Forelimb muscle (tissue), 1 donor: ENCODE measurements at regions not wholly inside any gene's neighbourhood (a gene's known extent, or its start where the extent isn't known, plus 50 kb on each side); places are given as distances from the start of the nearest gene placed in this dataset.

Experiments
- DNase-seq: peaks from one replicate; pipeline ENCODE4 v3.0.0-alpha.2; 2013; ENCODE audit warnings: low read depth

DNA sequence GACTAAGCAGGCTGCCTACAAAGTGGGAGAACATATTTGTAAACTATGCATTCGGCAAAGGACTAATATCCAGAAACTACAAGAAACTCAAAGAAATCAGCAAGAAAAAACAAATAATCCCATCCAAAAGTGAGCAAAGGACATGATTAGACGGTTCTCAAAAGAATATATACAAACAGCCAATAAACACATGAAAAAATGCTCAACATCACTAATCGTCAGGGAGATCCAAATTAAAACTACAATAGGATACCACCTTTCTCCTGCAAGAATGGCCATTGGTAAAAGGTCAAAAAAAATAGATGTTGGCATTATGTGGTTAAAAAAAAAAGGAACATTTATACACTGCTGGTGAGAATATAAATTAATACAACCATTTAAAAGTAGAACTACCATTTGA, 259.6 kb upstream of the SLITRK3 start:
- no peak for DNase-seq

GRCh38 chr3:165455360-165455759, 259.2 kb upstream of the SLITRK3 start:
- no peak for DNase-seq

GRCh38 chr3:165451371-165452070, 255.3 kb upstream of the SLITRK3 start:
- no peak for DNase-seq

- DNase-seq = no peak
Measured at GRCh38 chr3:165446555-165446954, 250.4 kb upstream of the SLITRK3 start.

- DNase-seq = no peak
Measured at GRCh38 chr3:165444745-165445144, 248.6 kb upstream of the SLITRK3 start.

DNA sequence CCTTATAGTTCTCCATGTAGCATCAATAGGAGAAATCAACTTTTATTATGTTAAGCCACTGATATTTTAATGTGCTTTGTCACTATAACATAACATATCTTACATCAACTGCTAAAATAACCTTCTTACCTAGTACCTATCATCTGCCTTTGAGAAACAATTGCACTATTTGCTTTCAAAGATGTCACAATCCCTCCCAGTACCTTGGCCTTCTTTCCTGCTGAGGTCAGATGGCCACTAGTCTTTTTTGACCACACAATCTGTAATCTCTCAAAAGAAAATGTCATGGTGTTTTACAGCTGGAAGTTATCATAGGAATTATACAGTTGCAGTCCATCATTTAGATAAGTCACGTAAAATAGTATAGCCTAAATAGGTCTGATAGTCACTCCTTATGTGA, 247.5 kb upstream of the SLITRK3 start:
- DNase-seq = no peak

DNA sequence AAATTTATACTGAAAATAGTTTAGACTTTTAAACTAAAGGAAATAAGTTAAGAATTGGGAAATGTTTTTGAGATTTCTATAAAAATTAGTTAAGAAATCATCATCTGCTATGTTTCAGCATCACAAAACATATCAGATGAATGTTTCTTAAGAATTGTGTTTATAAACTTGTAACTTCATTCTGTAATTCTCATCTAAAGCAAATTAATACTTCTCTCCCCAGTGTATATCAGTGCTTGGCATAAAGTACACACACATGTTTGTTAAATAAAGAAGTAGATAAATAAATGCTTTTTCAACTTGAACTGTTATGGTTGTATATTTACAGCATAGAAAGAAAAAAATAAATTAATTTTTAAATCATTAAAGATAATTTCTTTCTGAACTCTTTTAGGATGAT, 245.9 kb upstream of the SLITRK3 start:
- no peak for DNase-seq

DNA sequence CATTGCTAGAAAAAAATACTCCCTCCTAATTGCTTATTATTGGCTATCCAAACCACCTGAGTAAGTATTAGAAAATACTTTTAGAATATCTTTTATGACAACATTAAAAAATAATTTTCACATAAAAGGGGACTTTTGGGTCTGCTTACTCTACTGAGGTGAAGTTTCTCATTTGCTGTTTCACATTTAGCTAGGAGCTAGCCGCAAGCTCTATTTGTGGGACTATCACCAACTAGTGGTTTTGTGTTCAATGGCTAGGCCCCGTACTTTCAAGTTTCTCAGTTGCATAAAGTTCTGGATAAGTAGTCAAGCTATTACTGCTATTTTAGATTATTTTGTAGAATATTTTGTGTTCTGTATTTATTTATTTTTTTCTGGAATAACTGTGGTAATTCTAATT, 244.2 kb upstream of the SLITRK3 start:
- no peak for DNase-seq

DNA sequence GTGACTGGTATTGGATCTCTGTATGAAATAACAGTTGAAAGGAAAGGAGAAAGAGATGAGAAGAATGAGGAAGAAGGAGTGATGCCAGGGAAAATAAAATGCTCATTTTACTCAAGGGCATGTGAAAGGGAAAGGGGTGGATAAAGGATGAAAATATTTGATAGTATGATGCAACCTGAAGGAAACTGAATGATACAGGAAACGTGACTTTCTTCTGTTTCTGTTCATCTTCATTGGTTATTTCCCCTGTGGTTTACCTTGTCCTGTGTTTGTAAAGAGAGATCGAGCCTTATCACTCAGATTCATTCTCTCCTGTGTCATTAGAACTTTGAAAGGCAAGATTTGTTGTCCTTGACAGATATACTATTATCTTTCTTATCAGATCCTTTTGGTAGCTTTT, 243.6 kb upstream of the SLITRK3 start:
- no peak for DNase-seq

GRCh38 chr3:165434516-165434915, 238.3 kb upstream of the SLITRK3 start:
- no peak for DNase-seq

GRCh38 chr3:165406425-165406824, 210.2 kb upstream of the SLITRK3 start:
- DNase-seq = no peak

DNA sequence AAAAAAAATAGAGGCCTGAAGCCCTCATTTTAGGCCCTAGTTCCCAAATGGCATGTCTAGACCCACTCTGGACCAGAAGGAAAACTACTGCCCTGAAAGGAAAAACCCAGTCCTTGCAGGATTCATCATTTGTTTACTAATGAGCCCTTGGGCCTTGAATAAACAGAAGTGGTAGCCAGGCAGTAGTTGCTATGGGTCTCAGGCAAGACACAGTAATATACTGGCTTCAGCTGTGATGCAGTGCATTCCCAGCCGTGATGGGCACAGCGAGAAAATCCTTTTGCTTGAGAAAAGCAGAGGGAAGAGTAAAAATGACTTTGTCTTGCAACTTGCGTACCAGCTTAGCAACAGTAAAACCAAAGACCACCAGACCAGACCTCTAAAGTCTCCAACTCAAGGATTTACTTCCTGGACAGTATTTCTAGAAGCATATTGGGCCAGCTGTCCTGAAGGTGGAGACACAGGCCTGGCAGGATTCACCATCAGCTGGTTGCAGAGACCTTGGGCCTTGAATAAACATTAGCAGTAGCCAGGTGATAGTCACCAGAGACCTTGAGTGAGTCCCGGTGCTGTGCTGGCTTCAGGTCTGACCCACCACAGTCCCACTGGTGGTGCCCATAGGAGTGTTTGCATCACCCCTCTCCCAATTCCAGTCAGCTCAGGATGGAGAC, 208.3 kb upstream of the SLITRK3 start:
- no peak for DNase-seq

GRCh38 chr3:165403666-165404065, 207.5 kb upstream of the SLITRK3 start:
- DNase-seq = no peak

DNA sequence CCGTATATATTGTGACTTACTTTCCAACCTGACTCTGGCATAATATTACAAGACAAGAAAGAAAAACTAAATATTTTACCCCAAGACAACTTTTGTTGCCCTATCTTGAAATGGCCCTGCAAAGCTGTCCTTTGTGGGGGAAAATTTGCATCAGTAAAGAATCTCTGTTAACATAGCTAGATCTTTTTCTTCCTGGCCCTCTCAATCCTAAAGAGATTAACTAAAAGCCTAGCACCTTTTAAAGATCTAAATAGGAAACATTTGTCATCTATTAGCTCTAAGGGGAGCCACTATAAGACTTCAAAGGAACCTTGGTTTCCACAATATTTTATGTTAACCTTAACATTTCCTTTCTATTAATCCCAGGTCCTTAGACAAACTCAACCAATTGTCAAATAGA, 199.0 kb upstream of the SLITRK3 start:
- no peak for DNase-seq

- DNase-seq = no peak
Measured at GRCh38 chr3:165393461-165393860, 197.3 kb upstream of the SLITRK3 start.

DNA sequence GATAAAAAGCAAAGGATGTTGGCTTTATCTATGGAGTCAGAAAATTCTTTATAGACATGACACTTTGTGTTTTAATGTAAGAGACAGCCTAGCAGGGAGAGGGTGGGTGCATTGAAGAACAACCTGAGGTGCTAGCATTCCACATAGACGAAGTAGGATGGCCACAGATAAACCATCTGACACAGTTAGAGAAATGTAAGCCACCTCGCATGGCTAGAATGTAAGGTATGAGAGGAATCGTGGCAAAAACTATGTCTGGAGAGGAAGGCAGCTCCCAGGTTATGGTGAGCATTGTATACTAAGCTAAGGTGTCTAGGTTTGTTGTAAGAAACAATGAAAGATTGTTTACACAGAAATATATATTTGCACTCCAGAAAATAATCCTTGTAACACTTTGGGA, 194.0 kb upstream of the SLITRK3 start:
- DNase-seq = no peak

GRCh38 chr3:165389653-165390052, 193.5 kb upstream of the SLITRK3 start:
- no peak for DNase-seq

GRCh38 chr3:165389064-165389463, 192.9 kb upstream of the SLITRK3 start:
- peak; percentile 11 for DNase-seq

DNA sequence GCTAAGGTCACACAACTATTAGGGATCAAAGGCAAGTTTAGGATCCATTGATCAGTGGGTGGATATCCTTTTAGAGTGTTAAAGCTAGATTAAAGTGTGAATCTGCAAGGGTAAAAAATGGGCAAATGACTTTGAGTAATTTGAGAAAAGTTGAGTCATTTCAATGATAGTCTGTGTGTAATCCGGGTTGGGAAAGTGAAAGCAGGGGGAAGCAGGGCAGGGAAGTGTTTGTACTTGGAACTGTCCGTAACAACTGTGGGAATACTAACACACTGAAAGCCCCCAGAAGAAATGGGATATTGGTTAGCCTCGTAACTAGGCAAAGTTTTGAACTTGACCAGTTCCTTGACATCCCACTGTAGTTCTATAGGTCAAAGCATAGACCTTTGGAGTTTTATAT, 187.2 kb upstream of the SLITRK3 start:
- no peak for DNase-seq

DNA sequence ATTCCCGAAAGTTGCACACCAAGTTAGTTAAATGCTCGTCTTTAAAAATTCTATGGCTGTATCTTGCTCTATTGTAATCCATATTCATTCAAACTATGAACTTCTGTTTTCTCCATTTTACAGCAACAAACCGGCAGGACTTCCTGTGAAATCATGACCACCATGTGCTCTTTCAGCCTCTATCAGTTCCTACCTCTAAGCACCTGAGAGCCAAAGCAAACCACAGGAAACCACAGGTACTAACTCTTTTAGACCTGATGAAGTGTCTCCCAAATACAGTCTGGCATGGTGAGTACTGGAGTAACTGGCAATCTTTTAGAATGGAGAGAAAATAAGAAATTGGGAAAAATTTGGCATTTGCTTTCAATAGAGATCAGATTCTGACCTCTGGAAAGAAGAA, 186.5 kb upstream of the SLITRK3 start:
- no peak for DNase-seq

DNA sequence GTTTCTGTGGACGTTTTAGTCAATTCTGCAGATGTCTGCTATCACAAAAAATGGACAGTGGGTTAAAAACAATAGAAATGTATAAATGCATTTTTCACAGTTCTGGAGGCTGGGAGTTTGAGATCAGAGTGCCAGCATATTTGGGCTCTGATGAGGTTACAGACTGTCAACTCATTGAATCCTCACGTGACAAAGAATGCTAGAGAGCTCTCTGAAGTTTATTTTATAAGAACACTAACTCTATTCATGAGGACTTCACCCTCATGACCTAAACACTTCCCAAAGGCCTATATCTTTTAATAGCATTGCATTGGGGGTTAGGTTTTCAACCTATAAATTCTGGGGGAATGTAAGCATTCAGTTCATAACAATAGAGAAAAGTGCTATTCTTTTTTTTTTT, 182.6 kb upstream of the SLITRK3 start:
- DNase-seq = no peak

DNA sequence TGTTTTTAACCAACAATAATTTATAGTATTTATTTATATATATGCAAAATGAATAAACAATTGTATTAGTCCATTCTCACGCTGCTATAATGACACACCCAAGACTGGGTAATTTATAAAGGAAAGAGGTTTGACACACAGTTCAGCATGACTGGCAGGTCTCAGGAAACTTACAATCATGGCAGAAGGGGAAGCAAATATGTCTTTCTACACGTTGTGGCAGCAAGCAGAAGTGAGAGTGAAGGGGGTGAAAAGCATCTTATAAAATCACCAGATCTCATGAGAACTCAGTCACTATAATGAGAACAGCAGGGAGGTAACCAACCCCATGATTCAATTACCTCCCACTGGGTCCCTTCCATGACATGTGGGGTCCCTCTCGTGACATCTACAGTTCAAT, 162.8 kb upstream of the SLITRK3 start:
- no peak for DNase-seq

DNA sequence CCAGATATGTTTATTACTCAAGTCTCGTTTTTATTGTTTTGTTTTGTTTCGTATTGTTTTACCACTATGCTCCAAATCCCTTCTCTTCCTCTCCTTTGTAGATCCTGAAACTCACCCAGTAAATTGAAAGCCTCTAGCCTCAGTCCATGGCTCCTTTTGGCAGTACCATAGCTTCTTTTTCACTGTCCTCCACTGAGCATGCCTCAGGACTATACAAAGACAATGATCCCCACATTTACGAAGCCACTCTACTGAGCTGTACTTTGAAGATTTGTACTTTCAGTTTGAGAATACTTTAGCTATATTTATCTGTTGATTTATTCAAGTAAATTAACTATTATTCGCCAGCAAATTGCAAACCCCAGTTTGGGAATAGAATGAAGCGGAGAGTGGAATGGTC, 159.1 kb upstream of the SLITRK3 start:
- no peak for DNase-seq

- DNase-seq = no peak
Measured at GRCh38 chr3:165347526-165347925, 151.3 kb upstream of the SLITRK3 start.
